H1 (cell line): ENCODE measurements at regions not wholly inside any gene's neighbourhood (a gene's known extent, or its start where the extent isn't known, plus 50 kb on each side); places are given as distances from the start of the nearest gene placed in this dataset.

Experiments
- CBX5 ChIP-seq: fragments of 300-800, 300-1000 bp; sonication (generic); IDR thresholded peaks from 2 replicates; pipeline ENCODE4 v1.7.1; 2016; ENCODE audit warnings: antibody characterized with exemption, low read length, low read depth
- CHD2 ChIP-seq: IDR thresholded peaks from 2 replicates; pipeline ENCODE4 v1.6.1; 2012; ENCODE audit warnings: low read length, improper control_type of control experiment
- CTCF ChIP-seq, 3 experiments: IDR thresholded peaks; 1 replicate in 2 of 3; 2 replicates in 1 of 3; pipeline versions ENCODE4 v1.5.1 to v1.6.1; 2011; ENCODE audit warnings: low read length in 3 of 3, mild to moderate bottlenecking in 3 of 3, inconsistent platforms in 2 of 3, low read depth in 1 of 3, moderate library complexity in 1 of 3; ENCODE audit not compliant: insufficient read depth in 1 of 3; ENCODE audit errors: control extremely low read depth in 1 of 3
- EZH2 ChIP-seq: fragments of 200-600 bp; sonication (generic); IDR thresholded peaks from 2 replicates; pipeline ENCODE4 v1.7.1; 2012; ENCODE audit warnings: low read depth, mild to moderate bottlenecking, moderate library complexity, low read length, inconsistent platforms; ENCODE audit not compliant: severe bottlenecking
- GTF2F1 ChIP-seq: IDR thresholded peaks from 2 replicates; pipeline ENCODE4 v1.6.1; 2012; ENCODE audit warnings: low read depth, low read length, improper control_type of control experiment, borderline replicate concordance
- MAX ChIP-seq: IDR thresholded peaks from 2 replicates; pipeline ENCODE4 v1.6.1; 2012; ENCODE audit warnings: inconsistent platforms
- PHF8 ChIP-seq: fragments of 200-600 bp; sonication (generic); conservative IDR thresholded peaks from 2 replicates; pipeline ENCODE4 v1.7.1; 2012; ENCODE audit warnings: low read depth, mild to moderate bottlenecking, inconsistent platforms, low read length, moderate library complexity
- POLR2A ChIP-seq, 2 experiments: IDR thresholded peaks; 1 replicate in 1 of 2; 2 replicates in 1 of 2; pipeline ENCODE4 v1.6.1; 2011; ENCODE audit warnings: low read depth in 2 of 2, low read length in 2 of 2, mild to moderate bottlenecking in 2 of 2; ENCODE audit errors: control extremely low read depth in 1 of 2
- POLR2AphosphoS5 ChIP-seq: IDR thresholded peaks from 2 replicates; pipeline ENCODE4 v1.6.1; 2011; ENCODE audit warnings: low read depth, low read length

- TF ChIP-seq CTCF (IDR thresholded peaks at IDR 0.05; ENCODE audit: control extremely low read depth in 1 of 3, insufficient read depth in 1 of 3, low read depth in 1 of 3, low read length in 3 of 3) (no peak), POLR2AphosphoS5 (no peak), MAX (no peak), EZH2 (no peak), CBX5 (no peak), CHD2 (no peak), POLR2A (IDR thresholded peaks at IDR 0.05; ENCODE audit: control extremely low read depth in 1 of 2, low read depth in 2 of 2, low read length in 2 of 2) (no peak), GTF2F1 (no peak), PHF8 (no peak)
Measured at GRCh38 chr2:129139380-129139779, 820.7 kb upstream of the HS6ST1 start.
